ENCODE measurements at regions not wholly inside any gene's neighbourhood (a gene's known extent, or its start where the extent isn't known, plus 50 kb on each side); places are given as distances from the start of the nearest gene placed in this dataset.

GRCh38 chr10:118246332-118247295, 95.5 kb downstream of the FAM204A start:
- DNase-seq (ENCODE audit: low spot score) = no peak

- no peak for DNase-seq (ENCODE audit: low spot score)
These were observed 98.2 kb downstream of the FAM204A start for GRCh38 chr10:118243907-118244306.

DNA sequence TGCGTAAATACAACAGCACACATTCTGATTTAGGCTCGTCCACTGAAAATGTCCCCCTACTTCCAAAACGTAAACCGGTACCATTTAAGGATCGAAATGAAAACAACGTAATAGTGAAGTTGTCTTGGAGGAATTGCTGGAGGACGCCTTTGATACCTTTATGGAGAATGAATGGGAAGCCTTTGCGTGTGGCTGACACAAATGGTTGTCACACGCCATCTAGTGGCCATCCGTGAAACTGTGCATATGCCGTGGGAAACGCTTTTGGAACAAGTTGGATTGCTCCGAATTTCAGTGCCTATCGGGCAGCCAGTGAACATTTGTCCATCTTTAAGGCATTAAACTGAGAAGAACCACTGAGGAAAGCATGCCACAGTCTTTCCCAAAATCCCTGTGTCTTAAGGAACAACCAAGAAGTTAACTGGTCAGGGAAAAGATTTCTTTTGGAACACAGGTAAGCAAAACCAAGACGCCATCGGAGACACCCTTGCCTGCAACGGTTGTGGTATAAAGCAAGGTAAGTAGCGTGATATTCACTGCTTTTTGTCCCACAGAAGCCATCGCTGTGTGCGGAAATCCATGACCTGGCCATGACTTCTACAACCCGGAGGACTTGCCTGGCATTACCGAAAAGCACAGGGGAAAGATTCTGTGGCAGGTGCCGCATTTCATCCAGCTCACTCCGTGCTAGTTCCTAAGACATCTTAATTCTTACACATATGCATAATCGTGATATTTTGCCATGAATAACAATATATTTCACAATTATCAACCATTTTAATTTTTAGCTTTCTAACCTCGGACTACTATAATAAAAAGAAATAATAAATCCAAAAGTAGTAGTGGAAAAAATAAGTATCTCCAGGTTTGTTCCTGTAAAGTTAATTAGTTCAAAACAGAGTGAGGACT, 100.6 kb downstream of the FAM204A start:
- DNase-seq (ENCODE audit: low spot score) = peak; percentile 74

- no peak for DNase-seq (ENCODE audit: low spot score)
These were observed 102.9 kb downstream of the FAM204A start for GRCh38 chr10:118239236-118239630.

DNA sequence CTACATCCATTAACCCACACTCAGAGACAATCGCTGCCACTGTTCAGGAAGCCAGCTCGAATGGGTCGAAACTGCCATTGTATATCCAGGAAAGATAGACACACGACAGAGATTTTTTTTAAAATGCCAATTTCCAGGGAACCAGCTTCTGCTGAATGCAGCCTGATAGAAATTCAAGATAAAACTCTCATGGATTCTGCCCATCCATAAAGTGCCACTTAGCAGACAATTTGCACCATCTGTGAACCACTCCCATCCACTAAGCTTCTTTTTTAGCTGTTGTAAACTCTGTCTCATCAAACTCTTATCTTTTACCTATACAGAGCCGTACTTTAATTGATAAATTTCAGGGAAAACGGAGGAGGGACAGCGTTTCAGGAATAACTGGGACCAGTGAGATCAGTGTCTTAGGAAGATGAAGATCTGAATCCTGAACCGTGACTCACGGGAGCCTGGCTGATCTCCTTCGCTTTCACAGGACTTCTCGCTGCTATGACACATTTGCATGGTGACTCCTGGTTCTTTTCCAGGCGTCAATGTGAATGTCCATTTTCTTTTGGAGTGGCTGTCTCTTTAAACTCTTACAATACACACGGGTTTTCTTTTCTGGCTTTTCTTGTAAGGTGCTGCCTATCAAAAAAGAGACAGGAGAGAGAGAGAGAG, 103.4 kb downstream of the FAM204A start:
- no peak for DNase-seq (ENCODE audit: low spot score)

GRCh38 chr10:118237930-118238329, 104.2 kb downstream of the FAM204A start:
- DNase-seq (ENCODE audit: low spot score) = no peak

- no peak for DNase-seq (ENCODE audit: low spot score)
These were observed 107.4 kb downstream of the FAM204A start for GRCh38 chr10:118234683-118235082.

- DNase-seq (ENCODE audit: low spot score) = no peak
These were observed 121.7 kb downstream of the FAM204A start for GRCh38 chr10:118220346-118220850.

DNA sequence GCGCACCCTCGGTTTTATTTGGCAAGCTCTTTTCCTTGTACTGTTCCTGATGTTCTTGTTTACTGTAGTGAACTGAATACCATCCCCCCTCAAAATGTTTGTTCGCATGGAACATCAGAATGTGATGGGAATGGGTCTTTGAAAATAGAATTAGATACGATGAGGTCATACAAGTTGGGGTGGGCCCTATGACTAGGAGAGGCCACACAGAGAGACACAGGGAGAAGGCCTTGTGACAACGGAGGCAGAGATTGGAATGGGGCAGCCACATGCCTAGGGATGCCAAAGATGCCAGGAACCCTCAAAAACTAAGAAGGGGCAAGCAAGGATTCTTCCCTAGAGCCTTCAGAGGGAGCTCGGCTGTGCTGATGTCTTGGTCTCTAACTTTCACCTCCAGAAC, 123.6 kb downstream of the FAM204A start:
- no peak for DNase-seq (ENCODE audit: low spot score)

DNA sequence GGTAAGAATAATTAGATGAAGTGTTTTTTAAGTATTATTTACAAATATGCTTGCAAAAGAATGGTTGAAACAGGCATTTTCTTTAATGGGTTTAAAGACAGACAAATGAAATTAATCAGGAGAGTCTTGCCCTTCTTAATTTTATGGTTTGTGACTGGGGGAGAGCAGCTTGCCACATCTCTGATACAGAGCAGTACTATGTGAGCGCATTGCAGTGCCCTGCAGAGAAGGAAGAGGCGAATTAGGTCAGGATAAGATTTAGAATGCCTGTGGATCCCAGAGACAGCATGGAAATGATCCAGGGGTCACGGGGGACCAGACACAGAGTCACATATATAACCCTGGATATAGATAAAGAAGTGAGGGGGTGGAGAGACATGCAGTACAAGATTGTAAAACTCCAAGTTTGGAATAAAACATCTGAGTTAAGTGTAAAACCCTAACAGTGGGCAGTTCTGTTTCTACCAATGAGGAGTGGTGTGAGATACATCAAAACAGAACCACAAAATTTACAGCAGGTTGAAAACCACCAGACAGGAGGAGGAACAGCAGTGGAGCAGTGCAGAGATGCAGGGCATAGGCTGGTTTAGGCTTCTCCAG, 125.5 kb downstream of the FAM204A start:
- no peak for DNase-seq (ENCODE audit: low spot score)

GRCh38 chr10:118216020-118216419, 126.1 kb downstream of the FAM204A start:
- no peak for DNase-seq (ENCODE audit: low spot score)

DNA sequence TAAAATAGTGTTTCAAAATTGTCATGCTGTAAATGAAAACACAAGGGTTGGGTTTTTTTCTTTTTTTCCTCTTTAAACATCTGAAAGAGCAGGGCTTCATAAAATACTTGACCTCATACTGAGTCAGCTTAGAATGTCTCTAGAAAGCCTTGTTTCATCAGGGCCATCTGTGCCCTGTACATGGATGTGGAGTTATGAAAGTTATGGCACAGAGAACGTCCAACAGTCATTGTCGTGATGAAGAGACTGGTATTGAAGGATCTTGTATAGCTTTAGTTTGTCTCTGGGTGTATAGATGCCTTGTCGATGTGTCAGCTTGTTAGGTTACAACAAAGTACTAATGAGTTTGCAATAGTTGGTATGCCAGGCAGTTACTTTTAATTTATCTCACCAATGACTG, 127.3 kb downstream of the FAM204A start:
- no peak for DNase-seq (ENCODE audit: low spot score)

DNA sequence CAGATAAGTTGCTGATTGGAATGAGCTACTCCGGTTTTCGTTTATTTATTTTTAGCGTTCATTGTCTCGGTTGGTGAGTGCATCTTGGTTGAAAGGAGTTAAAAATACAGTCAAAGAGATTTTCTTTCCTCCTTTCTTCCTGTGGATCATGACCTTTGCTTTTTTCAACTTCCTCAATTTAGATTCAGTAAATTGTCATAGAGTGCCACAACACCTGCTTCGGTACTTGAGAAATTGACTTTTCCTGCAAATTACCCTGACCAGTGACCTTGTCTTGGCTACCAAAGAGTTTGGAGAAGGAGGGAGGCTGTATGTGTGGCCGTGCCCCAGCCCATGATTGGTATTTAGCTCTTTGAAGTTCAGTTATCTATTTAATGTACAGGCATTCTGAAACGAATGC, 128.7 kb downstream of the FAM204A start:
- no peak for DNase-seq (ENCODE audit: low spot score)

DNA sequence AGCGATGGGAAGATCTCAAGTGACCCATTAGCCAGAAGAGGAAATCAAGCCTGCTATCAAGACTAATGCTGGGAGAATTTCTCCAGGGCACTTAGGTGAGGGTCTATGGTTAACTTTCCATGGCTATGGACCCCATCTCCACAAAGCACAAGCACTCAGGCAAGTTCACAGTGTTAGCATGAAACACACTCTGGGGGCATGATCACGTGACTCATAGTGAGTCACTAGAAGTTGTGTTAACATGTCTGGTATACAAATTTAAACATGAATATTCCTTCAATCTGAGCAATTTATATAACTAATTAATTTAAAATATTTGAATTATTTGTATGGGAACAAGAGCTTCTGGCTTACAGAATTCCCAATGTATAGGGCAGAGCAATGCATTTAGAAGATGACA, 131.8 kb downstream of the FAM204A start:
- no peak for DNase-seq (ENCODE audit: low spot score)

DNA sequence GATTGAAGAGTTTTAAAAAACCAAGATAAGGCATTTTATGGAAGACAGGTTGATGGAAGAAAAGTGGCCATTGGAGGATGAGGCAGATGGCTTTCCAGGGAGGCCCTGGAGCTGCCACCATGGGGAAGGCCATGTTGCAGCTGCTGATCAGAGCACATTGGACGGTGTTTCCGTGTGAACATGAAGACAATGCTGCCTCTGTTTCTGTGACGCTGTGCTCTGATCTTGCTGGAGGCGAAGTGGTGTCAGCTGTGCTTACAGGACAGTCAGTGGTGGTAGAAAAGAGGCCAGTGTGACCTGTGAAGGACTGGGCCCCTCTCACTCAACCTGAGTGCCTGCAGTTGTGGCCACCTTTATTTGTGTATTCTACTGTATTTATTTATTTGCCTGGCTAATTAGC, 132.9 kb downstream of the FAM204A start:
- DNase-seq (ENCODE audit: low spot score) = peak; percentile 63

- no peak for DNase-seq (ENCODE audit: low spot score)
These were observed 134.6 kb downstream of the FAM204A start for GRCh38 chr10:118207470-118208007.

- no peak for DNase-seq (ENCODE audit: low spot score)
These were observed 137.7 kb downstream of the FAM204A start for GRCh38 chr10:118204292-118204943.

GRCh38 chr10:118203461-118203860, 138.7 kb downstream of the FAM204A start:
- no peak for DNase-seq (ENCODE audit: low spot score)

GRCh38 chr10:118195729-118196128, 146.4 kb downstream of the FAM204A start:
- no peak for DNase-seq (ENCODE audit: low spot score)

DNA sequence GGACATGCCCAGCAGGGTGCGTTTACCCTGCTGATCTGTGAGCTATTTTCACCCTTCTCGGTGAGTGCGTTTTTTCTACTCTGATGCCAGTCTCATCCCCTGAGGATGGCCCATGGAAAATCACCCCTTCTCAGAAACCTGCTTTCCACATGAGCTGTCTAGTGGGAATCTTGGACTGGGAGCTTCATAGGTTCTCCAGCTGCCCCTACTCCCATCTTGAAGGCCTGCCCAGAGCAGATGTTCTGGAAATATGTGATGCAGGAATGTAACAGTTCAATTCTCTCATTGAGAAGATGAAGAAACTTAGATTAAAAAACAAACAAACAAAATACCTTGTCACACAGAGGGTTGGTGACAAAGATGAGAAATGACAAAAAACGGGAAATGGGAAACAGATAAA, 146.9 kb upstream of the RAB11FIP2 start:
- no peak for DNase-seq (ENCODE audit: low spot score)

GRCh38 chr10:118181021-118181420, 134.3 kb upstream of the RAB11FIP2 start:
- no peak for DNase-seq (ENCODE audit: low spot score)
